GM18870 (cell line): ENCODE measurements at regions not wholly inside any gene's neighbourhood (a gene's known extent, or its start where the extent isn't known, plus 50 kb on each side); places are given as distances from the start of the nearest gene placed in this dataset.
"Not testable (repeated sequence)": the region's sequence is repeated elsewhere in the genome, so short reads cannot be mapped to it uniquely, and the experiment has no call there.

Experiments used
- ATAC-seq: cut with Tn5 transposase; IDR thresholded peaks from one replicate; pipeline ENCODE4 v1.9.1; 2021; ENCODE audit warnings: moderate library complexity; ENCODE audit not compliant: unreplicated experiment

DNA sequence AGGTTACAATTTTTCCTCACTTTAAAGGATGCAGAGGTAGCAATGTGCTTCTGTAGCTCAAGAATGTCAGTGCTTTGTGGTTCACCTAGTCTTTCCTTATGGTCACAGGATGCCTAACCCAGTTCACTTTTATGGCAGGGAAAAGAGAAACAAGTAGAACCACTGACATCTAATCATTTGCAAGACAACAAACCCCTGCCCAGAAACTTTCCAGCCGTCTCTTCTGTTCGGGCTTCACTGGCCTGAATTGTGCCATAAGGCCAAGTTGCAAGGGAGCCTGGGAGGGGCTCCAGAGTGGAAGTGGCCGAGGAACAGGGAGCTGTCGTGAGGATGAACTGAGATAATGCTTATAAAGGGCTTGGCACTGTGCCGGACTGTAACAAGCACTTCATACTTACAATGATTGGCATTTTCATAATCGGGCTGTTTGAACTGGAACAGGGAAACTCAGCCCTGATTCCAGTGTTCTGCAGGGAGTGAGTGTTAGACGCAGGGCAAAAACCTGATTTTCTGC, 212.6 kb downstream of the BCAS1 start:
- ATAC-seq = no peak

- ATAC-seq = no peak
Measured at GRCh38 chr20:53856300-53857295, 213.8 kb downstream of the BCAS1 start.

DNA sequence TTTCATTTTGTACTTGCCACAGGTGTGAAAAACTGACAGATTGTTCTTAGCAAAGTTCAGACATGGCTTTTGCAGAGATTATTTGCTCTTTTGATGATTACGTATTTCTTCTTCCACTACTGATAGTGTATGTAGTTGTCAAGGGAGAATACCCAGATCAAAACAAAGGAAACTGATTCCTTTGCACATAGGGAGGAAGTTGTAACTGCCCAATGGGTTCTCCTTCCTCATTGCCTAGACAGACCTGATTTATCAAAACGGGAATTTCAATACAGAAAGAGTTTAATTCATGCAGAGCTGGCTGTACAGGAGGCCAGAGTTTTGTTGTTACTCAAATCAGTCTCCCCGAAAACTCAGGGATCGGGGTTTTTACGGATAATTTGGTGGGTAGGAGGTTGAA, 214.7 kb downstream of the BCAS1 start:
- ATAC-seq = no peak

- ATAC-seq = not testable (repeated sequence)
Measured at GRCh38 chr20:53854609-53854926, 215.8 kb downstream of the BCAS1 start.

DNA sequence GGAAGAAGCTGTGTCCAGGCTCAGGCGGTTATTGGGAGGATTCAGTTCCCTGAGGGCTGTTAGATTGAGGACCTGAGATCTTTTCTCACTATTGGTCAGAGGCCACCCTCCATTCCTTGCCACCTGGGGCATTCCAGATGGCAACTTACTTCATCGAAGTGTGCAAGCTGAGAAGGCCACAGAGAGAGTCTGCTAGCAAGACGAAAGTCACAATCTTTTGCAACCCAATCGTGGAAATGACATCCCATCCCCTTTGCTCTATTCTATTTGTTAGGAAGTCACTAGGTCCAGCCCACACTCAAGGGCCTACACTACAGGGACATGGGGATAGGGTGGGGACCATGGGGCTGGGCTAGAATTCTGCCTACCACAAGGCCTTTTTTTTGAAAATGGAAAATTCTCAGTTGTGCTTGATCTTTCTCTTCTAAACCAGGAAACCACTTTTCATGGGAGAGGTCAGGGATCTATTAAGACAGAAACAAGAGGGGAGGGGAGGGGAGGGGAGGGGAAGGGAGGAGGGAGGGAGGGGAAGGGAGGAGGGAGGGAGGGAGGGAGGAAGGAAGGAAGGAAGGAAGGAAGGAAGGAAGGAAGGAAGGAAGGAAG, 217.2 kb downstream of the BCAS1 start:
- ATAC-seq = no peak

GRCh38 chr20:53852691-53853090, 217.7 kb downstream of the BCAS1 start:
- no peak for ATAC-seq

GRCh38 chr20:53852014-53852413, 218.4 kb downstream of the BCAS1 start:
- no peak for ATAC-seq

DNA sequence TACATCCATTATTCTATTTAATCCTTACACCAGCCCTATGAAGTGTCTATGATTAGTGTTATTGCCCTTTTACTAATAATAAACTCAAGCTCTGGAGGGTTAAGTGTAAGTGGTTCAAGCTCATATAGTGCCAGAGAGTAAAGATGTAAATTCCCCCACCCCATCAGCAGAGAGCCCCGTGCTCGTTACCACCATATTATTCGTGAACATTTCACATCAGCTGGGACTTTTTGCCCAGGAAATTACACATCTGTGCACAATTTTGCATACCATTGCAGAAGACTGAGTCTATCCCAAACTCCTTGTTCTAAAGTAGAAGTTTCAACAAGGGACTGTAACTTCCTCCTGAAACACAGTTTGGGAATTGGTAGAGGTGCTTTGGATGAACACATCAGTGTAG, 220.1 kb downstream of the BCAS1 start:
- no peak for ATAC-seq

- ATAC-seq = no peak
Measured at GRCh38 chr20:53849471-53850059, 220.8 kb downstream of the BCAS1 start.

- no peak for ATAC-seq
Measured at GRCh38 chr20:53848304-53848703, 222.1 kb downstream of the BCAS1 start.

DNA sequence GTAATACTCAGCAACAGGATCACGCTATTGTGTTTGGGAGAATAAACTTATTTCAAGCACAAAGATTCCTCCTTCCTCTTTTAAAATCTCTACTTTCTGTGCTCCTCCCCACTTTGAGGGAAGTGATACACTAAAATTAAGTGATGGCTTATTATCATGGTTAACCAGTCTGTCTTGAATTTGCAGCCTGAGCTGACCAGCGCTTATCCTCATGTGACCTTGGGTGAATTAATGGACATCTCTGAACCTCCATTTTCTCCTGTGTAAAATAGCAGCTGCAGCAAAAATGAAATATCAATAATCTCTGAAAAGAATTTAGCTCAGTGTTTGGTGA, 222.6 kb downstream of the BCAS1 start:
- ATAC-seq = no peak

DNA sequence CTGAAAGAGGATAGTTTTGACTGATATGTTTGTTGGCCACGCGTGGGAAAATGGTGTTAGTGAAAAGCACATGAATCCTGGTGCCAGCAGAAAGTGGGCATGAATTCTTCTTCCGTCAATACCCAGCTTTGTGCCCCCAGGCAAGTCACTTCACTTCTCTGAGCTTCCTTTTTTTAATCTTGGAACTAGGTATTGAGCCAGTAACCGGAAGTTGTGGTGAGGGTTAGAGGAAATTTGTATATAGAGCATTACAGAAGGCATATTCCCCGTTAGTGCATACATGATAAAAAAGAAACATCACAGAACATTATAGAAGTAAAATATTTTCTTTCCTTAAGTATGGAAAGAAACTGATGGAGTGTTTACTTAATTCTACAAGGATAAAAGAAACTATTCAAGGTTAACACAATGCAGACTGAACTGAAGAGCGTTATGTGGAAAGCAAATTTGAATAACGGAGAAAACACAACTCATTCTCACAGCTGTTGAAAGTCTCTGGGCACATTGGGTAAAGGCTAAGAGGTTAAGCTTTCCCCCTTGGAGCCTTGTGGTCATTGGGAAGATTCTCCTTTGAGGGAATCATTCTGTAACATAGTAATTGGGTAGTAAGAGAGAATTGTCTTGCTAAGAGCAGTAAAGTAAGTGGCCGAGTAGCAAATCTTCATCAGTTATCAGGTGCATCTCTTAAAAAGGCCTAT, 223.1 kb downstream of the BCAS1 start:
- ATAC-seq = no peak

DNA sequence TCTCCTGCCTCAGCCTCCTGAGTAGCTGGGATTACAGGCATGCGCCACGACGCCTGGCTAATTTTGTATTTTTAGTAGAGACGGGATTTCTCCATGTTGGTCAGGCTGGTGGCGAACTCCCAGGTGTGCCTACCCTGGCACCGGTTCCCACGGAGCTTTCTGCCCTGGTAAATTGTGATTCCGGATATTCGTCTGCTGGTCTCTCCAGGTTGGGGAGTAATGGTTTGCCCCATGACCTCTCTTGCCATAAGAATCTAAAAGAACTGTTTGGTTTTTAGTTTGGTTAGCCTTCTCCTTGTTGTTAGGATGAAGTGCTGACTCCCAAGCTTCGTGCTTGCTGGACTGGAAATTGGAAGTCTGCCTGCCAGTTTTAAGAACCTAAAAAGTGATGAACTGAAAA, 223.8 kb downstream of the BCAS1 start:
- no peak for ATAC-seq

GRCh38 chr20:53845980-53846379, 224.4 kb downstream of the BCAS1 start:
- no peak for ATAC-seq

DNA sequence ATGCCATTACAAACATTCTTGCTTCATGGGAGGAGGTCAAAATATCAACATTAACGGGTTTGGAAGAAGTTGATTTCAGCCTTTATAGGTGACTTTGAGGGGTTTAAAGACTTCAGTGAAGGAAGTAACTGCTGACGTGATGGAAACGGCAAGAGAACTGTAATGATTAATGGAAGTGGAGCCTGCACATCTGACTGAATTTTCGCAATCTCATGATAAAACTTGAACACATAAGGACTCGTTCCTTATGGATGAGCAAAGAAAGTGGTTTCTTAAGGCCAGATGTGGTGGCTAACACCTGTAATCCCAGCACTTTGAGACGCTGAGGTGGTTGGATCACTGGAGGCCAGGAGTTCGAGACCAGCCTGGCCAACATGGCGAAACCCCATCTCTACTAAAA, 226.1 kb downstream of the BCAS1 start:
- ATAC-seq = no peak

DNA sequence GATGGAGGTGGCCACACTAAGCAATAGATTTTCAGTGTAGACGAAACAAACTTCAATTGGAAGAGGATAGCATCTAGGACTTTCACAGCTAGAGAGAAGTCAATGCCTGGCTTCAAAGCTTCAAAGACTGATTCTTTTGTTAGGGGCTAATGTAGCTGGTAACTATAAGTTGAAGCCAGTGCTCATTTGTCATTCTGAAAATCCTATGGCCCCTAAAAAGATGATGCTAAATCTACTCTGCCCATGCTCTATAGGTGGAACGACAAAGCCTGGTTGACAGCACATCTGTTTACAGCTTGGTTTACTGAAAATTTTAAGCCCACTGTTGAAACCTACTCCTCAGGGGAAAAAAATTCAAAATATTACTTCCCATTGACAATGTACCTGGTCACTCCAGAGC, 226.7 kb downstream of the BCAS1 start:
- no peak for ATAC-seq

DNA sequence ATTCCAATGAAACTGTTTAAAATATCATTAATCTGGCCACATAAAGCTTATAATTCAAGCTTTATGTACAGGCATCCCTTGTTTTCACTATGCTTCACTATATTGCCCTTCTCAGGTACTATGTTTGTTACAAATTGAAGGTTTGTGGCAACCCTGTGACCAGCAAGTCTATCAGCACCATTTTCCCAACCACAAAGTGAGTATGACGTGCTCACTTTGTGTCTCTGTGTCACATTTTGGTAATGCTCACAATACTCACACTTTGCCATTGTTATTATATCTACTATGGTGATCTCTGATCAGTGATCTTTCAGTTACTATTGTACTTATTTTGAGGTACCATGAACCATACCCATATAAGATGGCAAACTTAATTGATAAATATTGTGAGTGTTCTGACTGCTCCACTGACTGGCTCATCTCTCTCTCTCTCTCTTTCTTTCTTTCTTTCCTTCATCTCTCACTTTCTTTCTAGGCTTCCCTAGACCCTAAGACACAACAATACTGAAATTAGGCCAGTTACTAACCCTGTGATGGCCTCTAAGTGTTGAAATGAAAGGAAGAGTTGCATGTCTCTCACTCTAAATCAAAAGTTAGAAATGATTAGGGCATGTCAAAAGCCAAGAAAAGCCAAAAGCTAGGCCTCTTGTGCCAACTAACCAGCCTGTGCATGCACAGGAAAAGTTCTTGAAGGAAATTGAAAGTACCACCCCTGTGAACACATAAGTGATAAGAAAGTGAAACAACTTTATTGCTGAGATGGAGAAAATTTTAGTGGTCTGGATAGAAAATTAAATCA, 227.9 kb downstream of the BCAS1 start:
- no peak for ATAC-seq

DNA sequence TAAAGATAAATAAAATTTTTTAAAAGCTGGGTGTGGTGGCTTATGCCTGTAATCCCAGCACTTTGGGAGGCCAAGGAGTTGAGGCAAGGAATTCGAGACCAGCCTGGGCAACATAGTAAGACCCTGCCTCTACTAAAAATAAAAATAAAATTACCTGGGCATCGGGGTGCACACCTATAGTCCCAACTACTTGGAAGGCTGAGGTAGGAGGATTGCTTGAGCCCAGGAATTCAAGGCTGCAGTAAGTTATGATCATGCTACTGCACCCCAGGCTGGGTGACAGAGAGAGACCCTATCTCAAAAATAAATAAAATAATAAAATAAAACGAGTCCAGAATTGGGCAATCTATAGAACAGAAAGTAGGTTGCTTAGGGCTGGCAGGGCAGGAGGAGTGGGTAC, 228.7 kb downstream of the BCAS1 start:
- no peak for ATAC-seq

- no peak for ATAC-seq
Measured at GRCh38 chr20:53840532-53840931, 229.9 kb downstream of the BCAS1 start.

GRCh38 chr20:53839423-53840176, 230.8 kb downstream of the BCAS1 start:
- ATAC-seq = peak; percentile 48
